ENCODE measurements at regions not wholly inside any gene's neighbourhood (a gene's known extent, or its start where the extent isn't known, plus 50 kb on each side); places are given as distances from the start of the nearest gene placed in this dataset.

DNA sequence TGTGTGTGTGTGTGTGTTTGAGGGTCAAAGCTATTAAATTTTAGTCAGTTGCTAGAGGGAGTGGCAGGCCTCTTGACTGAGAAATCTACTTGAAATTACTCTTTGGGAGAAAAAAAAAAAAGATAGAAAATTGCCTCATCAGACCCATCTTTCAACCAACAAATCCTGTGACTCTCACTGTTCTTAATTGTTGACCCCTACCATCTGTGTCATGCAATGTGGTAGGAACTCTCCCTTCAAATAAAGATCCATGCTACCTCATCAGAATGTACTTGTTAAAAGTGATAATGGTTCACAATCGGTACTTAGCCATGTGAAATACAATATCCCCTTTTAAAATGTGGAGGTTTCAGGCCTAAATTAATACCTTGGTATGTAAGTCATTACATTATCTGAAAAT lies 670.8 kb upstream of the FANCL start:
- H3K36me3 ChIP-seq (ENCODE audit: insufficient read depth in 1 of 2, low read depth in 1 of 2): no peaks in the 10 kb centered on the region
- H3K27me3 ChIP-seq (ENCODE audit: insufficient read depth in 3 of 3, low read length in 2 of 3): no peaks in the 10 kb centered on the region
- H3K27ac ChIP-seq: no peak overlapping the region
- ATAC-seq (no peak), DNase-seq (no peak)
- 46 to 70% (median 50%) methylated on average over 1 of the region's 1 CpG for WGBS, 3 donors
- TF ChIP-seq, protein P1, sequence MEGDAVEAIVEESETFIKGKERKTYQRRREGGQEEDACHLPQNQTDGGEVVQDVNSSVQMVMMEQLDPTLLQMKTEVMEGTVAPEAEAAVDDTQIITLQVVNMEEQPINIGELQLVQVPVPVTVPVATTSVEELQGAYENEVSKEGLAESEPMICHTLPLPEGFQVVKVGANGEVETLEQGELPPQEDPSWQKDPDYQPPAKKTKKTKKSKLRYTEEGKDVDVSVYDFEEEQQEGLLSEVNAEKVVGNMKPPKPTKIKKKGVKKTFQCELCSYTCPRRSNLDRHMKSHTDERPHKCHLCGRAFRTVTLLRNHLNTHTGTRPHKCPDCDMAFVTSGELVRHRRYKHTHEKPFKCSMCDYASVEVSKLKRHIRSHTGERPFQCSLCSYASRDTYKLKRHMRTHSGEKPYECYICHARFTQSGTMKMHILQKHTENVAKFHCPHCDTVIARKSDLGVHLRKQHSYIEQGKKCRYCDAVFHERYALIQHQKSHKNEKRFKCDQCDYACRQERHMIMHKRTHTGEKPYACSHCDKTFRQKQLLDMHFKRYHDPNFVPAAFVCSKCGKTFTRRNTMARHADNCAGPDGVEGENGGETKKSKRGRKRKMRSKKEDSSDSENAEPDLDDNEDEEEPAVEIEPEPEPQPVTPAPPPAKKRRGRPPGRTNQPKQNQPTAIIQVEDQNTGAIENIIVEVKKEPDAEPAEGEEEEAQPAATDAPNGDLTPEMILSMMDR (IDR thresholded peaks at IDR 0.05): no peak
- intact Hi-C loops (cut with DNase I): no loop called here
- H3K4me1 ChIP-seq: no peaks in the 10 kb centered on the region
- H3K4me3 ChIP-seq: no peak overlapping the region
- H3K9me3 ChIP-seq: no peaks in the 10 kb centered on the region

DNA sequence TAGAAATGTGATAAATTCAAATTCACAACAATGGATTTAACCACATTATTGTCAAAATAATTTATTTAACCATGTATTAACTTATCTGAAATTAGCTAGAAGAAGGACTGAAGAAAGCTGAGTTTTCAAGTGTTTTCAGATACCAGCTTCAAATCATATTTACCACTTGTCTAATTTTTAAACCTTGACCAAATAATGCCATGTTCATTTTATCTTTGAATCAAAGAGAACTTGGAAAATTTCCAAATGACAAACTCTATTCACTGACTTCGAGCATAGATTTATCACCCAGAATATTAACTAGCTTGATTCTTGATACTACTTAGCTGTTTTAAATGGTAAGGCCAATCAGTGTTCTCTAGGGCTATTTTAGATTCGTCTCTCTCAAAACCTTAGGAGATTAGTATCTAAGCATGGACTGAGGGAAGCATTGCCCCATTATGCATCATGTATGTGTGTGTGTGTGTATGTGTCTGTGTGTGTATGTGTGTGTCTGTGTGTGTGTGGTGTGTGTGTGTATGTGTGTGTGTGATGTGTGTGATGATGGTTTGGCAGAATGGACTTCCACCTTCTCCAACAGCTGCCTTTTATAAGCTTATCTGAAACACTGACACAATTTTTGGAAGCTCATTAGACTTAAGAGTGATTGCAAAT lies 667.5 kb upstream of the FANCL start:
- no peak for ATAC-seq
- Histone ChIP-seq H3K9me3 (no peaks in the 10 kb centered on the region), H3K4me3 (no peak overlapping the region), H3K27me3 (ENCODE audit: insufficient read depth in 3 of 3, low read length in 2 of 3) (peaks cover 0 to 2% (median 0%) of the 10 kb centered on the region in 3 donors), H3K4me1 (no peaks in the 10 kb centered on the region), H3K36me3 (ENCODE audit: insufficient read depth in 1 of 2, low read depth in 1 of 2) (no peaks in the 10 kb centered on the region), H3K27ac (no peak overlapping the region)
- DNase-seq: no peak
- intact Hi-C loops (cut with DNase I): no loop called here
- TF ChIP-seq, protein P1 (IDR thresholded peaks at IDR 0.05): no peak
- 55 to 62% (median 61%) methylated on average over 2 of the region's 2 CpGs for WGBS, 3 donors

DNA sequence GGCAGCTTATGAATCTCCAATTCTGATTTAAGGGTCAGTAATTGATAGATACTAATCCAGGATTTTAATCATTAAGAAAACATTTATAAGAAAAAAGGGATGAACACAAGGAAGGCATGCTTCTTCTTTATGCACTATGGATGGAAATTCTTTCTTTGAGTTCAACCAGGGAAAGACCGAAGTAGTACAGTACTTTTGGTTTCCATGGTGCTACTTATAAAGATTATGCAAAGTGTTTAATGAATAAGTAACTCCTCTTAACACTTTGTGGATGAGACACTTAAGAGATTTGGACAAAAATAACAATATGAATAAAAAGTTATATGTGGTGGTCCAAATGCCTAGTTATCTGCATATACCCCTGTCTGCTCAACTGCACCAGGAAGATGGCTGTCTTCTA lies 666.5 kb upstream of the FANCL start:
- Histone ChIP-seq H3K4me3 (no peak overlapping the region), H3K27ac (no peak overlapping the region), H3K9me3 (no peaks in the 10 kb centered on the region), H3K36me3 (ENCODE audit: insufficient read depth in 1 of 2, low read depth in 1 of 2) (no peaks in the 10 kb centered on the region), H3K27me3 (ENCODE audit: insufficient read depth in 3 of 3, low read length in 2 of 3) (peaks cover 0 to 3% (median 0%) of the 10 kb centered on the region in 3 donors), H3K4me1 (no peaks in the 10 kb centered on the region)
- DNase-seq (no peak), ATAC-seq (no peak)
- 89 to 97% (median 89%) methylated on average over 1 of the region's 1 CpG for WGBS, 3 donors
- intact Hi-C loops (cut with DNase I): no loop called here
- TF ChIP-seq, protein P1 (IDR thresholded peaks at IDR 0.05): no peak

DNA sequence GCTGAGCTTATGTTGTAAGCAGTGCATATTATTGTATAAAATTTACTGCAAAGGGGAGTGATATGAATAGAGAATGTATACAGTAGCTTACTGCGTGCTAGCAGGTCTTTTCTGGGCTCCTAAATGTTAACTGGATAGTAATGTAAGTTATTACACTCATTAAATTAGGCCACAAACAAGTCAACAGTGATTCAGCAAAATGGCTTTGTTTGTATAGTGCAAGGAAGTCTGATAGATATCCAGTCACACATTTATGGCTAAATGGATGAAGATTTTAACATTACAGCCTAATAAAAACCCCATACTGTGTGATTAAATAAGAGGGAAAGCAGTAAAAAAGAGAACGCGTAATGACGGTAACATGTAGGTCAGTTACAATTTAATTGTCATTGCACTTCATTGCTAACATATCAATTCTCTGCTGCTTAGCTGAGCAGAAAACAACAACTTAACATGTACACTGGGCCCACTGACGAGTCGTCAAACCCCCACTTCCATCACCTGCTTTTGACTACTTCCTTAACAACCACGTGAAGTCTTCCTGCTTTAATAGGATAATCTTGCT lies 665.0 kb upstream of the FANCL start:
- intact Hi-C loops (cut with DNase I): no loop called here
- 60 to 63% (median 62%) methylated on average over 7 of the region's 7 CpGs for WGBS, 3 donors
- Histone ChIP-seq H3K4me3 (no peak overlapping the region), H3K27ac (no peak overlapping the region), H3K4me1 (no peaks in the 10 kb centered on the region), H3K9me3 (no peaks in the 10 kb centered on the region), H3K27me3 (ENCODE audit: insufficient read depth in 3 of 3, low read length in 2 of 3) (peaks cover 0 to 3% (median 0%) of the 10 kb centered on the region in 3 donors), H3K36me3 (ENCODE audit: insufficient read depth in 1 of 2, low read depth in 1 of 2) (no peaks in the 10 kb centered on the region)
- no peak for DNase-seq
- TF ChIP-seq, protein P1 (IDR thresholded peaks at IDR 0.05): no peak
- ATAC-seq: no peak

DNA sequence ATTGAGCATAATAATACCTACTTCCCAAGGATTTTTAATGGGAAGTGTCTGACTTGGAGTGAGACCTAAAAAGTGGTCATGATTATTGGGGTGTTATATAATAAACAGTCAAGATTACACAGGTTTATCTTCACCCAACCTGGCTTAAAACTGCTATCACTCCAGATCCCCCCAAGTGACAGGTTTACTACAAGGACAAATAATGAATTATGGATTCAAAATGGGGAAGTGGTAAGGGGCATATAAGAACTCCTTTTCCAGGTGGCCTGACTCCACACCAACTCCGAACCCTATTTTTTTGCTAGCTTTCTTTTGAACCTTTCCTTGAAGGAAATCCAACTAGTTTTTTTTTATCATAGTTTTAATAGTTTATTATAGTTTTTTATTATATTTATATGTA lies 663.0 kb upstream of the FANCL start:
- TF ChIP-seq, protein P1 (IDR thresholded peaks at IDR 0.05): no peak
- WGBS, 3 donors: 81 to 90% (median 82%) methylated on average over 1 of the region's 1 CpG
- Histone ChIP-seq H3K9me3 (no peaks in the 10 kb centered on the region), H3K4me3 (no peak overlapping the region), H3K4me1 (no peaks in the 10 kb centered on the region), H3K27ac (no peak overlapping the region), H3K36me3 (ENCODE audit: insufficient read depth in 1 of 2, low read depth in 1 of 2) (no peaks in the 10 kb centered on the region), H3K27me3 (ENCODE audit: insufficient read depth in 3 of 3, low read length in 2 of 3) (peaks cover 0 to 3% (median 0%) of the 10 kb centered on the region in 3 donors)
- intact Hi-C loops (cut with DNase I): no loop called here
- DNase-seq: no peak
- no peak for ATAC-seq
